GM23248 (cell line): ENCODE measurements at regions not wholly inside any gene's neighbourhood (a gene's known extent, or its start where the extent isn't known, plus 50 kb on each side); places are given as distances from the start of the nearest gene placed in this dataset.

Experiments
- EZH2 ChIP-seq: fragments of 200-600 bp; sonication (generic); IDR thresholded peaks from 2 replicates; pipeline ENCODE4 v1.6.1; 2018; ENCODE audit warnings: antibody characterized with exemption, mild to moderate bottlenecking; ENCODE audit not compliant: insufficient read depth, poor library complexity, severe bottlenecking
- EZH2phosphoT487 ChIP-seq: fragments of 200-600 bp; sonication (generic); IDR thresholded peaks from 2 replicates; pipeline ENCODE4 v1.6.1; 2018; ENCODE audit warnings: antibody characterized with exemption, moderate library complexity, mild to moderate bottlenecking, low read depth; ENCODE audit not compliant: insufficient read depth

DNA sequence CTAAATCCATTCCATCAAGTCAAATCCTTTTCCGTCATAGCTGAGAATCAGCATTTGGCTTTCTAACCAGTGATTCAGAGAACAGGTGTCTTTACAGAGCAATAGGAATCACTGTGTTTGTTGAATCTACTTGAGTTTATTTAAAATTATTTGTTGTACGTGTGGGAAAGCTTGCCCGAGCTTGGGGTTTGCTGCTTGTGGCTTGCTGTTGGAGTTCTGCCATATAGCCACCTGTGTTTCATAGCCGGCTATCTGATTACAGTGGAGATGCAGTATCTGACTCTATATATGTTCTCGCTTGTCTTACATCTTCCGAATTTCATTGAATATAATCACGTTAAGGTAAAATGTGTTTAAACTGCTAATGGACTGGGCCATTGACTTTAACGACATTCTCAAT, 274.3 kb upstream of the MKI67 start:
- TF ChIP-seq EZH2phosphoT487 (no peak), EZH2 (no peak)
